Body of pancreas (tissue), 4 donors: ENCODE measurements at regions not wholly inside any gene's neighbourhood (a gene's known extent, or its start where the extent isn't known, plus 50 kb on each side); places are given as distances from the start of the nearest gene placed in this dataset.

Source experiments
- CTCF ChIP-seq, 7 experiments: fragments of 450-650 bp in 4 of 7; fragments of 200-600 bp in 3 of 7; sonication (generic) in 3 of 7; IDR thresholded peaks; one replicate each; pipeline ENCODE4 v1.5.1; 2016 to 2019; ENCODE audit warnings: antibody characterized with exemption in 7 of 7
- POLR2A ChIP-seq, 3 donors: fragments of 450-650 bp; IDR thresholded peaks; one replicate each; pipeline ENCODE4 v1.6.1; 2016; ENCODE audit warnings: antibody characterized with exemption in 3 of 3, mild to moderate bottlenecking in 2 of 3

- TF ChIP-seq CTCF (IDR thresholded peaks at IDR 0.05) (peak in 6 of 7 experiments; percentile 24 to 62 (median 53)), POLR2A (IDR thresholded peaks at IDR 0.05) (no peak)
Observed at GRCh38 chr9:107422189-107423185, 67.1 kb downstream of the KLF4 start.
